HG03520 (cell line): ENCODE measurements at regions not wholly inside any gene's neighbourhood (a gene's known extent, or its start where the extent isn't known, plus 50 kb on each side); places are given as distances from the start of the nearest gene placed in this dataset.

Source experiments
- ATAC-seq: cut with Tn5 transposase; IDR thresholded peaks from one replicate; pipeline ENCODE4 v1.9.1; 2021; ENCODE audit warnings: mild to moderate bottlenecking, moderate library complexity; ENCODE audit not compliant: unreplicated experiment

DNA sequence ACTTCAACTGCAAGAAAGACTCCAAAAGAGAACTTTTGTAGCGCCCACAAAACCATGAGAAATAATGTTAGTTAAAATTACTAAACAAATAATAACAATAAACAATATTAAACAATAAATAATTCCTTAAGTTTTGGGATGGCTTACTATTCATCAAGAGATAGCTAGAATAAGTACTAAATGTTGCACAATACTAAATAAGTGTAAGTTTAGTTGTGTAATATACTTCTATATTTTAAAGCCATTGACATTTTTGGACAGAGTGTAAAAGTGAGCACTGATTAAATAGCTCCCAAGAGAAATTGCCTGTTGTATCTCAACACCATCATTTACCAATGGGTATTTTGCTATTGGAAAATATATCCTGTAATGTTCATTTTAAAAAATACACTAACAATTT is 166.7 kb downstream of the ALG10 start:
- no peak for ATAC-seq

DNA sequence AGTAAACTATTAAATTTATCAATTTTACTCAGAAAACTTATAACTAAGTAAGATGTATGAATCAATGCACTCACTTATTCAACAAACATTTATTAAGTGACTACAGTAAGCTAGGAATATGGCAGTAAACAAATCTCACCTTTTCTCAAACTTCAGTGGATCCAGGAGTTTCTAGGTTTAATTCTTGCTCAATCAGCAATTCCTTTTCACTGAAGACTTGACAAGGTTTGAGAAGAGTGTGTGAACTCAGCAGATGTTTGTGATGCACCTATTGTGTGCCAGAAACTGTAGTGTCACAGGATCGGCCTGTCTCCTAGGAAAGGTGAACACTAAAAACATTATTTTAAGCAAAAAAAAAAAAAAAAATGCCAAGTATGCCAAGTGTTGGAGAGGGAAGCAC is 167.8 kb downstream of the ALG10 start:
- no peak for ATAC-seq

GRCh38 chr12:34198924-34199323 is 176.6 kb downstream of the ALG10 start:
- no peak for ATAC-seq

DNA sequence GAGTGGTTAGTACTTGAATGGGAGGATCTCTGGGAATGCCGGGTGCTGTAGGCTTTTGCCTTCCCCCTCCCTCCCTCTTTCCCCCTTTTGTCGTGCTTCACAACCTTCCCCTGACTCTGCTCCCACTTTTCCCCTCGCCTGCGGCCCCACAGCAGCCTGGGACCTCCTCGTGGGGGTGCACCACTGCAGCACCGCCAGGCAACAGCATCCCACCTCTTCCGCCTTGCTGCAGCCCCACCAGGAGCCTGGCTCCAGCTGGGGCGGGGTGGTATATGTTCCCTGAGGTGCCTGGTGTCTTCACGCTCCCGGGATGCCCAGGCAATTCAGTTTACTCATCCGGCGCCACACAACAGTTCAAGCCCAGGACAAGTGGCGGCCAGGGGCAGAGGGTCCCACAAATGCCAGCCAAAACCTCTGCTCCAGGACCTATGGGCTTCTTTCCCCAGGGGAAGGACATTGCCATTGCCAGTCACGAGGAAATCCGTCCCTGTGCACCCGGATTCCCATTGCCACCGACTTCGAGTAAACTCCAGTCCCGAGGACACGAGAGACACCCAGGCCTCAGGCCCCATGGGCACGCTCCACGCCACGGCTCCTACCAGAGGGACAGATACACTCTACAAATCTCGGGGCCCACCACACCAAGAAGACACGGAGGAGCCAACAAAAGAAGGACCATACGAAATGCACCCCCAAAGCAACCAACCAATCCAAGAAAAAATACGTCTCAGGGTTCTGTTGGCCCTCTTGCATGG is 181.7 kb downstream of the ALG10 start:
- ATAC-seq = no peak

DNA sequence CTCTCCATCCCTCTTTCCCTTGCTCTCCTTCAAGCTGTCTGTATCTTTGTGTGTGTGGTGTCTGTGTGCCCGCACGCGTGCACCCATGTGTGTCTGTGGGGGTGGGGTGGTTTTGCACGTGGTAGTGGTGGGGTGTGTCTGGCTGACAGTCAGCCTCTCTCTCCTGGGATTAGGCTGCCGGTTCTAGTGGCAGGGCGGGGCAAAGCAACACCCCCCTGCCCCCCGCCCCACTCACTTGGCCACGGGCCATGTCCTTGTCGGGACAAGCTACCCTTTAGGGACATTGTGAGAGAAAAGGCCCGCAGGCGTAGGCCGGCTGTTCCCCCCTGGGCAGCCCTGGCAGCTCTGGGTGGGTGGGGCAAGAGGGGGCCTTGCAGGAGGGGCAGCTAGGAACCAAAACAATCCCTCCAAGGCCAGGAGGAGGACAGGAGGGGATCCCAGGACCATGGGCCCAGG is 182.6 kb downstream of the ALG10 start:
- ATAC-seq = no peak

DNA sequence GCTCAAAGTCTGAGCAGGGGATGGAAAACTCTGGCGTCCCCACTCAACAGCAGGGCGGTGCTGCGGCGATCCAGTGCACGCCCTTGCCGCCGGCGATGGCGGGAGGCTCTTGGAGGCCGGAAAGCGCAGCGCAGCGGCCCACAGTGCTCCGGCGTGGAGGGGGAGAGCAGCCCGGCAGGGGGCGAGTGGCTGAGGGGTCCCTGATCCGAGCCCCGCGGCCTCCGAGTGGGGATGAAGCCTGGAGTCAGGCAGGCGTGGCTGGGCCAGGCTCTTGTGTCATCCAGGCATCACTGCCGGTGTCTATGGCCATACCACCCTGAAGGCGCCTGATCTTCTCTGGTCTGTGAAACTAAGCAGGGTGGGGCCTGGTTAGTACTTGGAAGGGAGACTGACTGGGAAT is 183.1 kb downstream of the ALG10 start:
- no peak for ATAC-seq

DNA sequence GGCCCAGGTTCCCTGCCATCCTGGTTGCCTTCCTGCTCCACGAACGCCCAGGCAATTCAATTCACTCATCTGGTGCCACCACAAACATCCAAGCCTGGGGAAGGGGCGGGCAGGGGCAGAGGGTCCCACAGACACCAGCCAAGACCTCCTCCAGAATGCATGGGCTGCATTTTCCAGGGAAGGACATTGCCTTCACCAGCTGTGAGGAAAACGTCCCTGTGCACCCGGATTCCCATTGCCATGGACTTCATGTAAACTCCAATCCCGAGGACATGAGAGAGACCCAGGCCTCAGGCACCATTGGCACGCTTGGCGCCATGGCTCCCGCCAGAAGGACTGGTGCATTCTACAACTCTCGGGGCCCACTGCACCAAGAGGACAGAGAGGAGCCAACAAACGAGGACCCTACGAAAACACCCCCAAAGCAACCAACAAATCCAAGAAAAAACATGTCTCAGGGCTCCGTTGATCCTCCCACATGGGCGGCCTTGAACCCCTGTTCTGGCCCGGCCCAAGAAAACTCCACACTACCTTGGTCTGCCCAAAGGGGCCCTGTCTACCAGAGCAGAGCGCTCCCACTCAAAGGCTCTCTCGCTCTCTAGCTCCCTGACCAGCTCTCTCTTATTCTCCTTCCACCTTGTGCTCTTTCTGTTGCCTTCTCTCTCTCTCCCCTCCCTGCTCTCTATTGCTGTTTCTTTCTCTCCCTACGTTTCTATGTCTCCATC is 183.9 kb downstream of the ALG10 start:
- ATAC-seq = no peak

DNA sequence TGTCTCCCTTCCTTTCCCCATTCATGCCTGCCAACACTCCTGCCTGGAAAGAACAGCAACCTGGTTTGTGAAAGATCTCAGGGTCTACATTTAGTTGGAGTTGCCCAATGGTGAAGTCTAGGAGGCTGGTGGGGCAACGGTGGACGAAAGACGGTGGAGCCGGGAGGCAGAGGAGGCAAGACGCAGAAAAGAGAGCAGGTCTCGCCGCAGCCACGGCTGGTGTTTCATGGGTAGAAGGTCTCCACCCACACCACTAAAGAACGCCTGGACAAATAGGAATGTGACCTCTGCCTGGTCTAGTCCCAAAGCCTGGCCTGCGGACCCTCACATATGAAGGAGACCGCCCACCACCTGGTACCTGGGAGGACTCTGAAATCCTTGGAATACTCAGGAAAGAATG is 185.6 kb downstream of the ALG10 start:
- ATAC-seq = no peak

GRCh38 chr12:34208331-34209258 is 186.3 kb downstream of the ALG10 start:
- no peak for ATAC-seq

DNA sequence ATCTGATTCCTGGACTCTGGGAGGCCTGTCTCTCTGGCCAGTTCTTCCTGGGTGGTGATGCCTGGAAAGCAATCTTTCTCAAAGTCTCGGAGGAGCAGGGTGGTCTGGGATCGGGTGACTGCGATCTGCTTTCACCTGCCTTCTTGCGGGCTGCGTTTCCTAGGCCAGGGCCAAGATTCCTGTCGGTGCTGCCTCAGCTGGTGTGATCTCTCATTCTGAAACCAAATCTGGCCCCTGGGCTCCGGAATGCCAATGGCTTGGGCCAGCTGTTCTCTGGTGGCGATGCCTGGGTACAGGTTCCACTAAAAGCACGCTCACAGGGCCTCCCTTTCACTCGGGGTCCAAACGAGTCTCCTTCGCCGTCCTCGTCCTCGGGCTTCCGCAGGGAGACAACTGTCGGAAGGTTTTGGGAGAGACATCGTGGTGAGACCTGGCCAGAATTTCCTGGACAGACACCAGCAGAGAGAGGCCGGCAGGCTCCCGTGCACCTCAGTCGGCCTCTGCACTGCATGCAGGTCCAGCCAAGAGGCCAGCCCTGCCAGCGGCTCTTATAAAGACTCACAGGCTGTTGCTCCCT is 187.1 kb downstream of the ALG10 start:
- ATAC-seq = no peak

- no peak for ATAC-seq
These were observed 187.9 kb downstream of the ALG10 start for GRCh38 chr12:34210183-34210582.

- ATAC-seq = no peak
These were observed 188.6 kb downstream of the ALG10 start for GRCh38 chr12:34210689-34211530.

DNA sequence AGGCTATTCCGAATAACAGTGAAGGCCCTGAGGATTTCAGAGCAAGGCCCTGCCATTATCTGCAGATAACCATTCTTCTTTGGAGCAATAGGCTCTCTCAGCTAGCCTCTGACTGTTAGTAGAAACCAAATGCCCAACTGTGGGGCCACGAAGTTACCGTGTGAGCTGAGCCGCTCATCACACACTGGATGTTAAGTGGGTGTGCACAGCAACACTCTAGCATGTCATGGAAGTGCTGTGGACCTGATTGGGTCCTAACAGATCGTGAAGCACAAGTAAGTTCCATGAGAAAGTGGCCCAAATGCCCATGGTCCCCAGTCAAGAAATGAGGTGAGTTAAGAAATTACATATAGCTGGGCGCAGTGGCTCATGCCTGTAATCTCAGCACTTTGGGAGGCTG is 190.4 kb downstream of the ALG10 start:
- no peak for ATAC-seq

DNA sequence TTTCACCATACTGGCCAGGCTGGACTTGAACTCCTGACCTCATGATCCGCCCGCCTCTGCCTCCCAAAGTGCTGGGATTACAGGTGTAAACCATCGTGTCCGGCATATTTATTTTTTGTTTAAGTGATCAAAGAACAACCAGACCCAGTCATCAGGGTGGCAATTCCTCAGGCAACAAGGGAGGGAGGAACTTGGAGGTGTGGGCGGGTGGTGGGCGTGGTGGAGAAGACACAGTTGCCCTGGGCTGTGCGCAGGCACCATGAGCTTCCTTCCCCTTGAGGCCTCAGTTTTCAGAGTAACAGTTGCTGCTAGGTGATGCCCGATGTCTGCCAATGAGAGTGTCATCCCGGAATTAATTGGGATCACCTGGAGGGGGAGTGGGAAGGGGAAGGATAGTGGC is 191.7 kb downstream of the ALG10 start:
- ATAC-seq = no peak

DNA sequence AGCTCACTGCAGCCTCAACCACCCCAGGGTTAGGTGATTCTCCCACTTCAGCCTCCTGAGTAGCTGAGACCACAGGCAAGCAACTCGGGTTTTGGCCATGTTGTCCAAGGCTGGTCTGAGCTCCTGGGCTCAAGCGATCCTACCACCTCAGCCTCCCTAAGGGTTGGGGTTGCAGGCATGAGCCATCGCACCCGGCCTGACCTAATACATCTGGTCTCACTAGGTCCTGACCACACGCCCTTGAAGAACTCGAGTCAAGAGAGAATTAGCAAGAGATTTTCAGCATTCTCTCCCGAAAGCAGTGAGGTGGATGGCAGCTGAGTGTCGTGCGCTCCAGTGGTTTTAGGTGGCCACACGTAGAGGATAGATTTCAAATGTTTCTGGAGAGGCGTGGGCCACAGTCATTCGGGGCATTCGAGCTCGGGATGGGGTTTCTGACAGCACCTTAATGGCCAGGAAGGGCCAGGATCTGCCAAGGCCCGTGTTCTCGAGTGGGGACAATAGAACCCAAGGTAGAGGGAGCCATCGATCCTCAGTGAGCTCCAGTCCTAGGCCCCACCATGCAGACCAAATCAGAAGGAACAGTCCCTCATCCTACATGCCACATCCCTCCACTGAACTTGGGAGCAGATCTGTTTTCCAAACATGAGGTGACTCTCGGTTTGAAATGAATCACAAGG is 193.1 kb downstream of the ALG10 start:
- ATAC-seq = no peak

DNA sequence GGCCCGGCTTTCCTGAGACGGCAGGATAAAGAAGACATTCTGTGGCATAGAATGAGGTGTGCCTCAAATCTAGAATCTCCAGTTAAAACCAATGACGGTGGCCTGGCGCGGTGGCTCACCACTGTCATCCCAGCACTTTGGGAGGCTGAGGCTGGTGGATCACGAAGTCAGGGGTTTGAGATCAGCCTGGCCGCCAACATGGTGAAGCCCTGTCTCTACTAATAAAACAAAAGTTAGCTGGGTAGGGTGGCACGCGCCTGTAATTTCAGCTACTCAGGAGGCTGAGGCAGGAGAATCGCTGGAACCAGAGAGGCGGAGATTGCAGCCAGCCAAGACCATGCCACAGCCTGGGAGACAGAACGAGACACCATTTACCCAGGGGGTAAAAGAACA is 193.6 kb downstream of the ALG10 start:
- no peak for ATAC-seq

GRCh38 chr12:34217660-34218059 is 195.4 kb downstream of the ALG10 start:
- no peak for ATAC-seq

- ATAC-seq = peak; percentile 88
These were observed 196.1 kb downstream of the ALG10 start for GRCh38 chr12:34218193-34219045.
